AG04449 (cell line): ENCODE measurements at regions not wholly inside any gene's neighbourhood (a gene's known extent, or its start where the extent isn't known, plus 50 kb on each side); places are given as distances from the start of the nearest gene placed in this dataset.

Experiments used
- CTCF ChIA-PET: fragments of 350-600 bp; formaldehyde crosslinking; extraction: SDS; loops from one replicate; lab custom pipeline; 2021; ENCODE audit warnings: antibody characterized with exemption; lab: Yijun Ruan, JAX
- POLR2A ChIA-PET: fragments of 400-600, 350-600 bp; formaldehyde crosslinking; extraction: SDS; loops from one replicate; lab custom pipeline; 2020; ENCODE audit warnings: antibody characterized with exemption, inconsistent platforms; lab: Yijun Ruan, JAX
- DNase-seq: peaks from one replicate; pipeline ENCODE4 v3.0.0-alpha.2; 2010; ENCODE audit warnings: low read depth, low spot score
- H3K4me3 ChIP-seq: 2 replicates; pipeline ENCODE4 v1.5.1; 2011; ENCODE audit warnings: low read depth, mild to moderate bottlenecking, control low read depth, low read length
- CTCF ChIP-seq: IDR thresholded peaks from one replicate; pipeline ENCODE4 v1.5.1; 2011; ENCODE audit warnings: mild to moderate bottlenecking, moderate library complexity, low read length, control low read depth, inconsistent platforms; ENCODE audit not compliant: insufficient read depth; ENCODE audit errors: missing control alignments

DNA sequence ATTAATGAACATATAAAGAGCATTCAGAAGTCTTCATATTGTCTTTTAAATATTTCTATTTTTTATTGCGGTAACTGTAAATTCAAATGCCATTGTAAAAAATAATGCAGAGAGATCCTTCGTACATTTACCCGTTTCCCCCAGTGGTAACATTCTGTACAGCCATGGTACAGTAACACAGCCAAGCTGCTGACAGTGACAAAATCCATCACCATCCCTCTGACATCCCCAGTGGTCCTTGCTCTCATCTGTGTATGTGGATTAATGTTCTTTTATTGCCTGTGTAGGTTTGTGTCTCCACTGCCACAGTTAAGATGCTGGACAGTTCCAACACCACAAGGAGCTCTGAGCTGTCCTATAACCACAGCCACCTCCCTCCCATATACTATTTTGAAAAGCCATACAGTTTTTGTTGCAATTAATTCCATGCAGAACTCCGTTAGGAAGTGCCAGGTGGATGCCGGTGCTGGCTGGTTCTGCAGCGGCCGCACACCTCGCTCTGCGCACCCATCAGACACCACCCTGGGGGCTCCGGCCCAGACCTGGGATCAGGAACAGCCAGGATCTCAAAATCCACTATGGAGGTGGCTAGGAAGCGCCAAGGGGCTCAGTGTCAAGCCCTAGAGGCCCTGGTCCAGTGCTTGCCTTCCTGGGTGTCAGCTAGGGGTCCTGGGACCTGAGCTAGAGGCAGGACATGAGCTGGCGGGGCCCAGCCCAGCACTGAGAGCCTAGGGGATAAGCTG is 93.1 kb upstream of the PMEPA1 start:
- ChIA-PET POLR2A (no interaction called here), CTCF (interaction anchor here (0.7 to 0.9 kb wide), 2 partner anchors 197 to 285 kb away, joined by 3 read pairs; no protein-coding TSS in a partner anchor)
- no peak for DNase-seq
- TF ChIP-seq CTCF, result no peak
- no peak overlapping the region for H3K4me3 ChIP-seq

- H3K4me3 ChIP-seq, result no peak overlapping the region
- POLR2A ChIA-PET, result no interaction called here
- CTCF ChIA-PET, result no interaction called here
- no peak for DNase-seq
- no peak for TF ChIP-seq CTCF
Measured at GRCh38 chr20:57801581-57801980, 91.8 kb upstream of the PMEPA1 start.

GRCh38 chr20:57800791-57801430 is 91.1 kb upstream of the PMEPA1 start:
- H3K4me3 ChIP-seq, result no peak overlapping the region
- ChIA-PET POLR2A (no interaction called here), CTCF (no interaction called here)
- no peak for DNase-seq
- no peak for TF ChIP-seq CTCF

- H3K4me3 ChIP-seq, result no peak overlapping the region
- no peak for TF ChIP-seq CTCF
- ChIA-PET CTCF (no interaction called here), POLR2A (no interaction called here)
- no peak for DNase-seq
Measured at GRCh38 chr20:57797401-57797800, 87.6 kb upstream of the PMEPA1 start.

DNA sequence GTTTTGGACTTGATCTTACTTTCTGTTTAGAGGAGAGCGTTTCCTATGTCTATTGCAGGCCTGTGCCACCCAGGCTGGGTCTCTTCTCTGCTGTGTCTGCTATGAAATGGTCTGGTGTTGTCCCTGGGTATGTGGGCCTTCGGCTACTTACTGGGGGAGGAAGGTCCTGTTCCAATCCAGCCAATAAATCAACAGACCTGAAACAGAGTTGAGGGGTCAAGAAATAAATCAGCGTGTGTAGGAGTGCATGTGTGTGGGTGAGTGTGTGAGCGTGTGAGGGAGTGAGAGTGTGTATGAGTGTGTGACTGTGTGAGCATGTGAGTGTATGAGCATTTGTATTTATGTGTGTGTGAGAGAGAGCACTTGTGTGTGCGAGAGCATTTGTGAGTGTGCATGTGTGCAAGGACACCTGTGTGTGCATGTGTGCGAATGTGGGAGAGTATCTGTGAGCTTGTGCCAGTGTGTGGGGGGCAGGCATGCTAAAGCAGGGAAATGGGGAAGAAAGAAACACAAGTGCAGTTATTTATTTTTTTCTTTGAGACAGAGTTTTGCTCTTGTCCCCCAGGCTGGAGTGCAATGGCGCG is 86.3 kb upstream of the PMEPA1 start:
- no peak for DNase-seq
- no peak overlapping the region for H3K4me3 ChIP-seq
- POLR2A ChIA-PET, result no interaction called here
- CTCF ChIA-PET, result no interaction called here
- no peak for TF ChIP-seq CTCF

GRCh38 chr20:57795342-57795697 is 85.5 kb upstream of the PMEPA1 start:
- TF ChIP-seq CTCF, result no peak
- no peak for DNase-seq
- ChIA-PET POLR2A (no interaction called here), CTCF (no interaction called here)
- no peak overlapping the region for H3K4me3 ChIP-seq
